Hematopoietic multipotent progenitor cell treated with erythropoietin and hydrocortisone succinate and interleukin-3 and kit ligand, for 4 days (in vitro differentiated cells): ENCODE measurements at regions not wholly inside any gene's neighbourhood (a gene's known extent, or its start where the extent isn't known, plus 50 kb on each side); places are given as distances from the start of the nearest gene placed in this dataset.
"Not testable (repeated sequence)": the region's sequence is repeated elsewhere in the genome, so short reads cannot be mapped to it uniquely, and the experiment has no call there.

ENCODE experiments used
- DNase-seq: peaks from one replicate; pipeline ENCODE4 v3.0.0-alpha.2; 2015

DNA sequence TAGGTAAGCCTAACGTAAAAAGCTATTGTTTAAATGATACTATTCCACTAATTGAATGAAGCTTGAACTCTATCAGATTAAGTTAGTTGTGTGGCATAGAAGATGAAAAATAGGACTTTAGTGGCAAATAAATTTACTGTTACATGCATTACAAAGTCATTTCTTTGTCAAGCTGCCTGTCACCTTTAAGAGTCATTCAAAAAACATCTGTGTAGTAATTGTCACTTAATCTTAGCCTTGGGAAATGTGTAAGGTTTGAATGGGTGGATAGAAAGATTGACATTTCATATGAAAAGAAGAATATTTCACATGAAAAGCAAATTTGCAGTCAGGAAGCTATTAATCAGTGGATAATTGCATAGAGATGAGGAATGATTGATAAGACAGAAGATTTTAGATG, 473.5 kb downstream of the DNAH5 start:
- DNase-seq: no peak

DNA sequence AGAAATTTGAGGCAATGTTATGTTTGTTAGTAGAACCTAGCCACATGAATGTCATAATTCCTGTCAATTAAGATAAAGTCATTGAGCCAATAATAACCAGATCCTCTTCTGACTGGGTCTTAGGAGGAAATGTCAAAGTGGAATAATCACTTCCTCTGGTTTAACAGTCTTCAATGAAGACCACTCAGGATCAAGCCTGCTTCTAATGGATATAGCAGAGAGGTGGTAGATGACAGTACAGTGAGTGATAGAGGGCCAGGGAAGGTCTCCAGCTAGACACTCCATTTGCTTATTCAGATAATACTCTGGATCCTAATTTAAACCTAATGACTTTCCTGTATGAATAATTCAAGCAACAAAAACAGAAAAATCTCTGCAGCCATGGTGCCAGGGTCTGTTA, 474.2 kb downstream of the DNAH5 start:
- peak; percentile 1 for DNase-seq

DNA sequence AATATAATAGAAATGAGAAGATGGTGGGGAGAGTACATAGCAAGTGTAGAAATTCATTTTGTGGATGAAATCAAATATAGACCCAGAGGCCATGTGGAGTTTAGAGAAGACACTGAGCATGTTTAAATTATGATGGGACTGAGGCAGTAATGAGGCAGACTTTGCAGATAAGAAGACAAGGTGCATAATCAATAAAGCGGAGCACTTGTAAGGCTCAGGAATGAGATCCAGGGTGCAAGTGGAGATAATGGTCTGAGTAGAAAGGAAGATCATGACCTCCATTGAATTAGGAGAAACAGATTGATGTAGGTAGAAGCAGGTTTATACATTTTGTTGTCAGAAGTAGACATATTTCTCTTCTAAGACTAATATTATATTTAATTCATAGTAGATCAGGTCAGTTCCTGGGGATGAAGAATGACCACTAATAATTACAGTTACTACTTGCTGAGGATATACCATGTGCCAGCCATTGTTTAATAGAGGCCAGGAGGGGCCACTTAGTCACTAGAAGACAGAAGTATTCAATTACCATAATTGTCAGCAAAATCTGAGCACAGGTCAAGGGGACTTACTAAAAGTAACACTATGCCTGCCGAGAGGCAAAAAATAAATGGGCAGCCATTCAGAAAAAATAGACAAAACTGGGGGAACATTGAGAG, 479.8 kb downstream of the DNAH5 start:
- DNase-seq: no peak

DNA sequence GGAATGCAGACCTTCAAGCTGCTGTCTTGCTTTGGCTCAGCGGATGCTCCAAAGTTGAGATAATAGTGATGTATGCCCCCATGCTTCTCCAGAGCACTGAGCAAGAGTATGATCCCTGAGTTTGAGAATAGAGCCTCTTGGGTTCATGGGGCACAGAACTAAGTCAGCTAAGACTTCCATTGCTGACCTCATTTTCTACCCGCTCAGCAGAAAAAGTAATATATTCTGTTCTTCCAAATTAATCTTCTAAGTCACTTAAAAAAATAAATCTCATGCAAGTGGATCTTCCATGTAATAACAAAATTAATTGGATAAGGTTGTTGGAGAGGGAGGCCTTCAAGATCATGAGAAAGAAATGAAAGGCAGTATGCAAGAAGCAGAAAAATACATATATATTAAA, 483.9 kb downstream of the DNAH5 start:
- DNase-seq: no peak

DNA sequence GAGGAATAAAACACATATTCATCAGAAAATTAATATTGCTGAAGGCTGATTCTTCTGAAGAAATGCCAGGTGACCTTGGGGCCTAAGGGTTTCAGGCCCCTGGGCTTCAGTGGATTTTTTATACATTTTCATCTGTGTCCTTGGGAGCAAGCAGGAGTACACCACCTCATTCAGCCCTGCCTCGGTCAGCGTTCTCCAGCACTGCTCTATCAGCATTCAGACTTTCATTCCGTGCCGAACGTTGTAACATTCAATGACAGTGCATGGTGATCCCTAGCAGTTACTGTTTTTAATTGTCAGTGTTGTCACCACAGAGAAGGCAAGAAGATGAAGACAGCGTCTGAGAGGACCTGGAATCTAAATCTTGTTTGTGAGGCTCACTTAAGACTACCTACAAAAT, 490.4 kb downstream of the DNAH5 start:
- DNase-seq: no peak

DNA sequence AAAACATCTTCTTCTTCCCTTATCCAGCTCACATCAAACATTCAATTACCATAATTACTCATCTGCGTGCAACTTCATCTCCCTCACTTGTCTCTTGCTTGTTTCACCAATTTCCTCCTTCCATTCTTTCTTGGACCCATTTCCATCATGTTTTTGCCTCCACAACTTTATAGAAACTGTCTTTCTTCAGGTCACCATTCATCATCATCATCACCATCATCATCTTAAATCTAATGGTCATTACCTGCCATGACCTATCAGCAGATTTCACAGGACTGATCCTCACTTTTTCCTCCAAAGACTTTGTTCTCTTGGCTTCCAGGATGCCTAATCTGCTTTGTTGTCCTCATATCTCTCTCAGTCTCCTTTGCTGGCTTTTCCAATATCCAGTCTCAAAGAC, 495.6 kb downstream of the DNAH5 start:
- no peak for DNase-seq

DNA sequence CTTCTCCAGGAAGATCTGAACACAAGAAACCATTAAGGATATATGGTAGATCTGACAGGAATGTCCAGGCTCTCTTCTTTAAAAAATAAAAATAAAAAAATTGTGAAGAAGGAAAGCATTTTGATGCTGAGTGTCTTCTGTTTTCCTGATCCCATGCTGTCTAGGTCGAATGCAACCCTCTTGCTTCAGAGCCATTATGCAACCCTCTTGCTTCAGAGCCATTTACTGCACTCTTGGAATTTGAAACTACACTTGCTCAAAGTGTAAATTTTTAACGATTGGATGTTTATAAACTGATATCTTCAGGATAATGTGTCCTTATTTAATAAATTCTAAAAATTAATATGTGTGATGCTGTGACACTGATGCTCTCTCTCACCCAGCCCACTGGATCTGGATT, 505.1 kb downstream of the DNAH5 start:
- DNase-seq: no peak

DNA sequence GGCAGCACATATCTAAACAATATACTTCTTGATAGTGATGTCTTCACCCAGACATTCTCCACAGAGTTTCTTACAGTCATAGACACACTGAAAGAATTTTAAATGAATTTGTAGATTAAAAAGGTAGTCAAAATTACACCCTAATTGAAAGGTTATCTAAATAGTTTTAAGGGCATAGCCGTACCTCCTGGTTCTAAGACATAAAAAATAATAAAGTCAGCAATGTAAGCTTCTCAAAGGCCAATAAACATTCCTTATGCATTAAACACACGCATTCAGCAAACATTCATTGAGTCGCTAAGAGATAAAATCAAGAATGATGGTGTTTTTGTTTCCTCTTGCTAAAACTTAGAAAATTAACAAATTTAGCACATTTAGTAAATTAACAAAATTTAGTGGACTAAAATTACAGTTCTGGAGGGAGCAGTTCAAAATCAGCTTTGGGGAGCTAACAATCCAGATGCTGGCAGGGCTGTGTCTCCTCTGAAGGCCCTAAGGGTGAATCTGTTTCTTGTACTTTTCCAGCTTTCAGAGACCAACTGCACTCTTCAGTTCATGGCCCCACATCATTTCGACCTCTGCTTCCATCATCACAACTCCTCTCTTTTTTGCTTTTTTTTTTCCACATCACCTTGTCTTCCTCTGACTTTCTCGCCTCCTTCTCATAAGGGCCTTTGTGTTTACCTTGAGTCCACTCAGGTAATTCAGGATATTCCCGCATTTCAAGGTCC, 516.5 kb downstream of the DNAH5 start:
- DNase-seq: no peak

DNA sequence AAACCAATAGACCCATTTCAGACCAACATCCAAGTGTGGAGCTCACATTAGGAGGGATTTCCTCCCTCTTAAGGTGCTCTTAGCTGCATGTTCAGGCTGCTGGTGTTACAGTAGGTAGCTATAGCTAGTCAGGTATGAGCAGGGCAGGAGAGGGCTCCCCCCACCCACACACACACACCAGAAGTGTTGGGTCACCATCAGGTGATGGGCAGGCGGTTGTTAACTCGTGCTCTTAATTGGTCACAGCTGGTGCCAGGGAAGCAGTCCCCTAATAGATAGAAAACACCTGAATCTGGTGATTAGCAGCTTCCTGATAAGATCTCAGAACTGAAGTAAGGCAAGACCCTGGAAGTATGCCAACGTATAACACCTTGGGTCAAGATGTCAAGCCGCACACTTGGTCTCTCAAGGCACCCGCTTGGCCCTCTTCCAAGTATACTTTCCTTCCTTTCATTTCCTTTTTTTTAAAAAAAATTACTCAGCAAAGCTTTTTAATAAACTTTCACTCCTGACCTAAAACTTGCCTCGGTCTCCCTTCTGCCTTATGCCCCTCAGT, 532.4 kb downstream of the DNAH5 start:
- no peak for DNase-seq

DNA sequence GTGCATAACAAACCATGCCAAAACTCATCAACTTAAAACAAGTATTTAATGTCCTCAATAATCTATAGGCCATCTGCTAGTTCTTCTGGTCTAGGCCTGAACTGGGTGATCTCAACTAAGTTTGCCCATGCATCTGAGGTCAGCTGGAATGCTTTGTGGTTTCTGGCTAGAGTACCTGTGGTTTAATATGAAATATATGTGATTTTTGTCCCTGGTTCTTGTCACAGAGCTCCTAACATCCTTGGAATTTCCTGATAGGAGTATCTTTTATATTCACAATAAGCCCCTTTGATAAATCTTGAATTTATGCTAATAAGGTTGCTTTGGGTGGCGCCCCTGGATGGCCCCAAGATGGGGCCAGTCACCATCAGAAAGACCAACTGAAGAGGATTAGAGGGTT, 535.9 kb downstream of the DNAH5 start:
- no peak for DNase-seq

DNA sequence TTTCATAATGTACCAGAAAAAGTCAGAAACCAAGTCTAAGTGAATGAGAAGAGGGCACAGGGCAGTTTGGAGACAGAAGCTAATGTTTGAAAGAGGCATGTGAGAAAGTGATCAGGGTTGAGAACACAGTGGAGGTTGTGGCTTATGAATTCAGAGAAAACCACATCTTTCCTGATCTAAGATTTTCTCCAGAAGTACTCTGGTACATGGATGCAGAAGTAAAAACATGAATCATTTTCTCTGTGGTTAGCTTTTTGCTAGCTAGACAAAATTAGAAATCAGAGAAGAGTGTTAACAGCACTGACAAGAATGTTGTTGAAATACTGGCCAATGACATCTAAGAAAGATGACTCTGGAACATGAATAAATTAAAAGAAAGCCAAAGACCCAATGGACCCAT, 541.1 kb downstream of the DNAH5 start:
- DNase-seq: peak; percentile 27

DNA sequence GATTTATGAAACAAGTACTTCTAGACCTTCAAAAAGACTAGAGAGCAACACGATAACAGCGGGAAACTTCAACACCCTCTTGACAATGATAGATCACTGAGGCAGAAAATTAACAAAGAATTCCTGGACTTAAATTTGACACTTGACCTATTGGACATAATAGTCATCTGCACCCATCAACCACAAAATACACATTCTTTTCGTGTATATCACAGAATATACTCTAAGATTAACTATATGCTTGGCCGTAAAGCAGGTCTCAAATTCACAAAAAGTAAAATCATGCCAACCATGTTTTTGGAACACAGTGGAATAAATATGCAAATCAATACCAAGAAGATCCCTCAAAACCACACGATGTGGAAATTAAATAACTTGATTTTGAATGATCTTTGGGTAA, 559.4 kb downstream of the DNAH5 start:
- DNase-seq: no peak

DNA sequence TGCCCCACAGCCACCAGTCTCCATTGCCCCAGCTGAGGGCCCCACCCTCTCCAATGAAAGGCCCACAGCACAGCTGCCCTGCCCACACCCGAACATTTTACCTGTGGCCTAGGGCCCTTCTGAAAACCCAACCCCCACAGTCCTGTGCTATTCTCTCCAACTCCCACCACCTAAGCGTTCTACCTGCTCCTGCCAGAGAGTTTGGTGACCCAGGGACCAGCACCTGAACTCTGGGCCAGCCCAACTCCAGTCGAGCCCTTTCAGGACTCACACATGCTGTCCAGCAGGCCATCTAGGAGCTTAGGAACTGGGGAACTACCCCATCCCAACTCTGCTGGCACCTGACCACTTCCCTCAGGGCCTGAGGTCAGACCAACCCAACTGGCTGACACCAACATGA, 562.3 kb downstream of the DNAH5 start:
- DNase-seq: no peak

DNA sequence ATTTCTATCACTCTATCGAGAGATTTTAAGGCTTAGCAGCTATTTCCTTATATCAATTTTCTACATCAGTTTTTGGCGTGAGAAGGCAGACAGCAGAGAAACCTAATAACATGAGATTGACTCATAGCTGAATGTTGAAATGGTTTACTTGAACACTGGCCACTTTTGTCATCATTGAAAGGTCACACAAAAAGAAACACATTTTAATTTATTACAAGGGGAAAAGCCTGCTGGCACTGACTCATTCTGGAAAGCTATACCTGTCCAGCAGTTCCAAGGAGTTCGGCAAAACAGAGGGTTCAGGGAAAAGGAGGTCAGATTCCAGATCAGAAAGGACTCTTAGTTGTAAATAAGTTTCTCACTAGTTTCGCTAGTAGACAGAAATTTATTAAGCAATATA, 566.4 kb downstream of the DNAH5 start:
- DNase-seq: no peak

DNA sequence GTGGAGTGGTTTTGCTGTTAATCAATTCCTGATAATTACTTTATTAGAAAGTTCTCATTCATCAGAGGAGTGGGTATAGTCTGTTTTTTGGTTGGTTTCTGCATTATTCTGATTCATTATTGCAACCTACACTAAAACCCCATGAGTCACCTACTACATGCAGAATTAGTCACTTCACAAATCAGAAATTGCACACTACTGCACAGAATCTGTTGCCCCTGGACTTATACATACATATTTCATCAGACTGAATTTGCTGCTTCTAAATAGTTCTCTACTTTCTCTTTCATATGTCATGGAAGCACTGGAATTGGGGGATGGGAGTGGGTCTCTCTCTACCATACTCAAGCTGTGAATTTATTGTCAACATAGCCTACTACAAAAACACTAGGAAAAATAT, 585.1 kb downstream of the DNAH5 start:
- DNase-seq: no peak

DNA sequence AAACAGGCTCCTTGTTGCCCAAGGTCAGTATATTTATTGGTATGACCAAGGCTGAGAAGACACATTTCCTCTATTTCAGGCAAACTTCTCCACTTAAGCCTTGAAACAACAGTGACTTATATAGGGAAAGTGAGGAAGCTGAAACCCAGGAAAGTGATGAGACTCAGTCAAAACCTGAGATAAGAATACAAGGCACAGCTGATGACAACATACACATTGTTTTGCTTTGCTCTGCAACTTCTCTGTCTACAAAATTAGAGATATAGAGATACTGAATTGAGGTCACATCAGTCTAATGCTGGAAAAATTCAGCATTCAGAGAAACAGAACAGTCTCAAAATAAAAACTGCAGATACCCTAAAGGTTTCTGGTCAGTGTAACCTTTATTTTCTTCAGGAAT, 586.1 kb downstream of the DNAH5 start:
- DNase-seq: no peak

DNA sequence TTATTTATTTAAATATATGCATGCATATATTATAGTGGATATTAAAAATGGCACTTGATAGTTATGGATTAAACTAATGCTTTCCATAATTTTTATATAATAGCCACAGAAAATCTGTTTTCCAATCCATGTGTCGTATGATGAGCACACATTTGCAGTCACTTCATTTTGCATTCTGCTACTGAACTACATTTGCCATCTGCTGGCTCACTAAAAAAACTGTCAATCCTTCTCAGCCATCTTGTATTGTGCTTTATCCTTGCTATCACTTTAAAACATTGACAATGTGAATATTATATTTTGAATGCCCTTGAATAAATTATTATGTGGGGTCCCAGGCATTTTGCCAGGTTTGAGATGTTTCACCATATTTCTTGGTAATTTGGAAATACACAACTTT, 586.6 kb downstream of the DNAH5 start:
- no peak for DNase-seq

DNA sequence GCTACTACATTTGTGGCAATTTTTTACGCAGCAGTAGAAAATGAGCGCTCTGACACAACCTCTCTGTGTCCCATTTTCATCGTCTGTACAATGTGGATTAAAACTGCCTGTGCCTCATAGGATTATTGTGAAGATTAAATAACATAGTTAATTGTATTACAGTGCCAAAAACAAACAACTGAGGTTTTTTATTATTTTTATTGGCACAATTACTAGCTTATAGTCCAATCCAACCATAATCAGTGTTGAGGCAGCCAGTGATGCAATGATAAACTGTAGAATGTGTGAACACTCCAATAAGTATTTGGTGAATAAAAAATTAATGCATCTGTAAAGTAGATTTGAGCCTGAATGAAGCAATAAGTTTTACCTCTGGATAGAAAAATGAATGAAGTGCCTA, 588.3 kb downstream of the DNAH5 start:
- no peak for DNase-seq

DNA sequence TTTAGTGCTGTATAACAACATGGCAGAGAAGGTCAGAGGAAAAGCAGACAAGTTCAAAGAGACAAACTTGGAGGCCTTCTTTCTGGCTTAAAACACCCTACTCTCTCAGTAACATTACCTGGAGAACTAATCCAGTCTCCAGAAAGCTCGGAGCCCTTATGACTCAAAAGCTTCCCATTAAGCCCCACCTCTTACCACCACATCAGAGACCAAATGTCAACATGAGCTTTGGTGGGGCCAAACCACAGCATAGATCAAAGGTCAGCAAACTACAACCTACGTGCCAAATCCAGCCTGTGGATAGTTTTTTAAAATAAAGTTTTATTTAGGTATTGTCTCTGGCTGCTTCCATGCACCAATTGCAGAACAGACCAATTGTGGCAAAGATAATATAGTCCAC, 589.9 kb downstream of the DNAH5 start:
- DNase-seq: no peak

DNA sequence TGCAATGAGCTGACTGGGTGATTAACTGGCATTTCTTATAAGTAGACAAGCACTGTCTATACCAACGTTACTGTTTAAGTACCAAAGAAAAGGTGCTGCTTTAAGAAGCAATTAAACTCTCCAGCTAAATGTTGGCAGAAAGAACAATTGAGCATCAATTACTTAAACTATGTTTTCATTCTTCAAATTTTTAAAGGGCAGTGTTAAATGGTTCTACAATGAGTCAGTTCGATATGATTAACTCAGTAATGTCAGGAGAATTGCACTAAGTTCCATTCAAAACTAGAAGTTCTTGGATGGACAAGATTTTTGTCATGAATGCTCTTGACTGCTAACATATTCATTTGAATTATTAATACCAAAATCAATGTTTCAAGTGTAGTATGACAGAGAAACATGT, 593.7 kb downstream of the DNAH5 start:
- no peak for DNase-seq

DNA sequence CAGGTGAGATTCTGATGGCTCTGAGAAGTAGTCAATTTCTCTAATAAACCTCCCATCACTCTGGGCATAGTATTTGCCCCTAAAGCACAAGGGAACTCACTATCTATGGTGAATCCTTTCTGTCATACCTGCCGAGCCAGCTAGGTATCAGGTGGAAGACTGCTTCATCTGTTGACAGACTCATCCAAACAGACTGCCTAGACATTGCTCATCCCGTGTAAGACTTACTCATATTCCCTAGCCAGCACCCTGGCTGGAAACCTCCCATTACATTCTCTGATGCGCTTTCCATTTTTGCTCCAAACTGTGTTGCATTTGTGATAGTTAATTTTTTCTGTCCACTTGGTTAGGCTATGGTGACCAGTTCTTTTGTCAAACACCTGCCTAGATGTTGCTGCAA, 595.9 kb downstream of the DNAH5 start:
- no peak for DNase-seq

DNA sequence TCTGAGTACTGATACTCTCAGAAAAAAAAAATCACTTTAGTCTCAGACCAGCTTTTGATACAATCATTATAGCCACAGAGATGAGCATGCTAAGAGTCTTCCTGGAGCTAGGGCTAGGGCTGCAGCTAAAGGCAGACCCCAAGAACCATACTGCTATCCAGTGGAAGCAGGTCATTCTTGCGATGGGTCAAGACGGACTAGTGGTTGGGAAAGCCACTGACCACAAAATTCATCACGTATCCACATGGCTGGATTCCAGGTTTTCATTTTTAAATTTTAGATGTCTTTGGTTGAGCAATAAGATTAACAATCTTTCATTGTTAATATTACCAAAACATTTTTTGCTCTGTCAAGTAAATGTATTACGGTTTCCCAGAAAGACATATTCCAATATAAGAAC, 598.1 kb downstream of the DNAH5 start:
- no peak for DNase-seq

DNA sequence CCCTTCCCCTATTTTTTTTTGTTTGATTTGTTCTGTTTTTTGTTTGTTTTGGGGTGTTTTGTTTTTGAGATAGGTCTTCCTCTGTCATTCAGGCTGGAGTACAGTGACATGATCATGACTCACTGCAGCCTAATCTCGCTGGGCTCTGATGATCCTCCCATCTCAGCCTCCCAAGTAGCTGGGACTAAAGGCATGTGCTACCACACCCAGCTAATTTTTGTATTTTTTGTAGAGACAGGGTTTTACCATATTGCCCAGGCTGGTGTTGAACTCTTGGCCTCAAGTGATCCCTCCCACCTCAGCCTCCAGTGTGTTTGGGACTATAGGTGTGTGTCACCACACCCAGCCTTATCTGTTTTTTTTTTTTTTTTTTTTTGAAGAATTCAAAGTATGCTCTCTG, 605.4 kb downstream of the DNAH5 start:
- DNase-seq: no peak

DNA sequence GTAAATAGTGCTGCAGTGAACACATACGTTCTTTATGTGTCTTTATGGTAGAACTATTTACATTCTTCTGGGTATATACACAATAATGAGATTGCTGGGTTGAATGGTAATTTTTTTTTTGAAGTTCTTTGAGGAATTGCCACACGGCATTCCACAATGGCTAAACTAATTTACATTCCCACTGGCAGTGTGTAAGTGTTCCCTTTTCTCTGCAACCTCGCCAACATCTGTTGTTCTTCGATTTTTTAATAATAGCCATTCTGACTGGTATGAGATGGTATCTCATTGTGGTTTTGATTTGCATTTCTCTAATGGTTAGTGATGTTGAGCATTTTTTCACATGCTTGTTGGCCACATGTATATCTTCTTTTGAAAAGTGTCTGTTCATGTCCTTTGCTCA, 609.5 kb downstream of the DNAH5 start:
- not testable (repeated sequence) for DNase-seq

DNA sequence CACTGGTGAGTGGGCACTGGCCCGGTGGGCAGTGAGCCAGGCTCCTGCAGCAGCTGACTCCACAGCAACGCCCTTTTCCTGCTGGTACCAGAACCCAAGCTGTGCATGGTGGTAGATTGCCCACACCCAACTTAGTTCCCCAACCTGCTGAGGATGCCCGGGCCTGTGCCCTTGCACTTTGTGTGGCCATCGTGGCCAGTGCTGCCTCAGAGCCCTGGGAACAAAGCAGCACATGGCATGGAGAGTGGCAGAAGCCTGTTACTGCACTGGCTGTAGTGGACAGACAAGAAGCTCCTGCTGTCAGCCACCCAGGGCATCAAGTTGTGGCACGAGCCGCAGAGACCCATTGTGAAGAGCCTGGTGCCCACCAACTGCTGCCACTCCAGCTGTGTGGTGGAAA, 612.9 kb downstream of the DNAH5 start:
- DNase-seq: no peak
